Inferior parietal cortex (tissue), 1 donor: ENCODE measurements at regions not wholly inside any gene's neighbourhood (a gene's known extent, or its start where the extent isn't known, plus 50 kb on each side); places are given as distances from the start of the nearest gene placed in this dataset.
A peak's percentile ranks its signal among the peaks of the same experiment; 100 is the strongest.

Source experiments
- DNase-seq: peaks from one replicate; pipeline ENCODE4 v3.0.0-alpha.2; 2016; ENCODE audit errors: extremely low spot score

DNA sequence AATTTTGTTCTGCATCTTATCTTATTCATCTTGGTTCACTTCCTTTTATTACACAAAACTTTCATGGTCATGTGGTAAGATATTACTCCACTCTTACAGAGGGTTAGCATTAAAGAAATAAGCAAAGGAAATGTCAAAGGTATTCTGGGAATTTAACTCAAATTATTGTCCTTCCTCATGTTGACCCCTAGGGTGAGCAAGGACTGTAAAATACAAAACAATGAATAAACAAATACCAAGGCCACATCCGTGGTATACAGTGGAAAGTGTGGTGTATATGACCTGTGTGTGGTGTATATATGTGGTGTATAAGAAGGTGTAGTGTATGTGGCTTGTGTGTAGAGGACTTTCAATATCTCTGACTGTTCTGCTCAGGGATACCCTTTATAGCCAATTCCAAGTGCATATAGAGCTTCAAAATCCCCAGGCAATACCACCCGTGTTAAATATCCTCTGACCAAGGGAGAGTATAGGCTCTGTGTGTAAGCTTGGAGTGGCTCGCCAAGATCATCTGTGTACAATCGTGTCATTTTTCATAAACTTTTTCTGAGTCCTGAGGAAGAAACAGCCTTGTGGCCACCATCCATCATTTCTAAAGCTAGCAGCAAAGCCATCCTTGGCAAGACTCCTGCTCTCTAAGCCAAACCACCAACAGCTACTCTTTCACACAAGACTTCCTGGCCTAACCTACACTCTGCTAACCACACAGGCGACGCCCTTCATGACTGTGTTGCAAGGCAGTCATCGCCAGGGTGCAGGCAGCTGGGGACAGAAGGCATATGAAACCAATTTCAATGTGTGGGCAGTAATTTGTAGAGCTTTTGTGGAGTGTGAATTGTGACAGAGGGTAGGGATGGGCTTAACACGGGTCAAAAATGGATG is 548.0 kb downstream of the ETS1 start:
- no peak for DNase-seq

GRCh38 chr11:128036556-128037093 is 550.7 kb downstream of the ETS1 start:
- no peak for DNase-seq

DNA sequence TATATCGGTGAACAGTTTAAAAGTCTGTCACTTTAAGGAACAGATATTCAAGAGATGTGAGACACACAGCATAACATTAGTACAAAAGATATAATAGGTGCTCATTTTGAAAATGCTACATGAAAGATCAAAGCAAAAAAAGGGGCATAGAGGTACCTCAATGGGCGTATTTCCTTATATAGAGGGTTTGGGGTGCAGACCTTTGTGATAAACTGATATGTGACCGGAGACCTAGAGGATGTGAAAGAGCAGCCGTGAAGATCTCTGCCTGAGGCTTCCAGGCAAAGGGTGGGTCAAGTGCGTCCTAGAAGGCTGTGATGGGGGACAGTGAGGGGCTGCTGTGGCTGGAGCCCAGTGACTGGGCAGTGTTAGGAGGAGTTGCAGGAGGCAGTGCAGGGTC is 551.4 kb downstream of the ETS1 start:
- no peak for DNase-seq

- DNase-seq: peak; percentile 72
Observed at GRCh38 chr11:128031538-128032134, 555.7 kb downstream of the ETS1 start.

GRCh38 chr11:128029219-128029722 is 558.1 kb downstream of the ETS1 start:
- DNase-seq: no peak

DNA sequence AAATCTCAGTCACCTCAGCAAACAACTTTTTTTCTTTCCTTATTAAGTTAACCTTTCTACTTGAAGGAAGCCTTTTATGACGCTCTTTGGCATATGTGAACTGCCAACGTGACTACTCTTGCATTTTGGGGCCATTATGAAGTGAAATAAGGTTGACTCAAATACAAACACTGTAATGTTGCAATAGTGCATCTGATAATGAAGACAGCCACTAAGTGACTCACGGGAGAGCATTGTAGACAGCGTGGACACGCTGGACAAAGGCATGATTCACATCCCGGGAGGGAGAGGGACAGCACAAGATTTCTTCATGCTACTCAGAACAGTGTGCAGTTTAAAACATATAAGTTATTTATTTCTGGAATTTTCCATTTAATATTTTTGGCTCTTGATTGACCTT is 560.8 kb downstream of the ETS1 start:
- no peak for DNase-seq

DNA sequence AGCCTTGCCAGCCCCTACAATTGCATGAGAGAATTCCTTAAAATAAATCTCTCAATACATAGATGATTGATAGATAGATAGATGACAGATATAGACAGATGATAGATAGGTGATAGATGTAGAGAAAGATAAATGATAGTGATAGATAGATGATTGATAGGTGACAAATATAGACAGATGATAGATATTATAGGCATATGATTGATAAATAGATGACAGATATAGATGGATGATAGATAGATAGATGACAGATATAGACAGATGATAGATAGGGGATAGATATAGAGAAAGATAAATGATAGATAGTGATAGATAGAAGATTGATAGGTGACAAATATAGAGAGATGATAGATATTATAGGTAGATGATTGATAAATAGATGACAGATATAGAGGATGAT is 564.6 kb downstream of the ETS1 start:
- DNase-seq: no peak

- DNase-seq: no peak
Observed at GRCh38 chr11:128022007-128022368, 565.4 kb downstream of the ETS1 start.

DNA sequence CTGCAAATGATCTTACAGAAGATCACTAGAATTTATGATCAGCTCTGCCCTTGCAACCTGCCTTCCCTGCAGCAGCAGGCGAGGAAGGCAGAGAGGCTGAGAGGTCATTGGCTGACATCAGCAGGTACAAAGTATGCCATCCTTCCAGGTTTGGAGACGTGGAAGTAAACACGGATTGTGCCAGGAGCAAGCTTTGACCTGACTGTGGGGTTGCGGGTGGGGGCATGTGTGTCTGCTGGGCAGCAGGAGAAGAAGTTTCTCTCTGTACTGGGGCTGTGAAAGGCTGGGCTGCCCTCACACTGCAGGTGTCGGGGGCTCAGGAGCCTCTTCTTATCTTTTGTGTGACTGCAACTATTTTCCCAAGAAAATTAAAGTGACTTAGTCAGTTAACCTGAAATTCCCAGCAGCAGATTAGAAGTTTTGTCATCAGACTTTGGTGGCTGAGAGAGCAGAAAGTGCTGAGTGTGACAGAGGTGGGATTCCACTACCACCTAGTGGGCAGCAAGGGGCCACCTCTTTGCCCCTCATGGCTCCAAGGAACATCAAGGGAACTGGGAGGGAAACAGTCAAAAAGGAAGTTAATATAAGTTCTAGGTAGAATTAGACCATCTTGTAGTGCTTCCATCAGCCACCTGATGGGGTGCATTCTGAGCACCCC is 565.9 kb downstream of the ETS1 start:
- DNase-seq: no peak

DNA sequence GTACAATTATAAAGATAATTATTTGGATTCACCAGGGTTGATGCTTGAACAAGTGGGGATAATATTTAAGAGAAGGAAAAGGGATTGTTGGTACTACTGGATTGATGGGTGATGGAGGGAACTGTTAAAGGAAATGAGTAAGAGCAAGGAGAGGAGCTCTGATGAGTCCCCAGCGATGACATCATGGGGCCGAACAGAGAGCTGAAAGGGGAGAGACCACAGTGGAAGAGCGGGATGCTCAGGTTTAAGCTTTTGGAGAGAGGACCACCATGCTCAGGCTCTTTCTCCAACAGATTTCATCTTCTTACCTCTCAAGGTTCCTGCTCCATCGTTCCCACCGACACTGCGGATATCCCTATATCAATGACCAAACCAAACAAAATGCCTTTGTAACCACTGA is 568.7 kb downstream of the ETS1 start:
- no peak for DNase-seq

- no peak for DNase-seq
Observed at GRCh38 chr11:128005562-128005961, 581.8 kb downstream of the ETS1 start.

DNA sequence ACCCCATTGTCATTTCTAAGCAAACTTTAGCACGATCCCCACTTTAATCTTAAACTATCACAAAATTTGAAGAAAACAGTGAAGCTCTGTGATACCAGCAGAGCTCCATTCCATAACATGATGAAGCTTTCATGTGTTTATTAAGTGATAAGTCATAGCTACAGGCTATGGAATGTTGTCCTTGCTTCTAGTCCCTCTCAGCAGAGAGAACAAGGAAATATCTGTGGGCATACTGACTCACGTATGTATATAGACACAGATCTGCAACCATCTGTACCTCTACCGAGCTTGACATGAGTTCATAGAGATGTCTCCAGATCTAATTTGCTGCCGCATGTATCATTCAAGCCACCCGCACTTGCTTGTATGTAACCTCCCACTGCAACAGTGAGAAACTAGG is 588.9 kb downstream of the ETS1 start:
- DNase-seq: no peak

- no peak for DNase-seq
Observed at GRCh38 chr11:127997594-127997993, 589.8 kb downstream of the ETS1 start.

GRCh38 chr11:127996825-127997224 is 590.5 kb downstream of the ETS1 start:
- DNase-seq: no peak

DNA sequence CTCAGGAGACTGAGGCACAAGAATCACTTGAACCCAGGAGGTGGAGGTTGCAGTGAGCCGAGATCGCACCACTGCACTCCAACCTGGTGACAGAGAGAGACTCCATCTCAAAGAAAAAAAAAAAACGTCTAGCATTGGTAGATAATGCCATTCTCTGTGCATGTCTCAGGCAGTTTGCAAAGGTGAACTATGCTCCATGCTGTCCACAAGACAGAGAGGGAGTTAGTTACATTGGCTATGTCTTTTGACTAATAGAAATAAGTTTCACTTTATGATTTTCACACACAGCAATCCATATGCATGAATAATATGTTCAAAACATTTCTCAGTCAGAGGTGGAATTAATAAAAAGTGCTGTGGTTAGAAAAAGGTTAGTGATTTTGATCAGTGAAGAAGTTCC is 591.4 kb downstream of the ETS1 start:
- no peak for DNase-seq

- no peak for DNase-seq
Observed at GRCh38 chr11:127994736-127995135, 592.6 kb downstream of the ETS1 start.

- DNase-seq: no peak
Observed at GRCh38 chr11:127993788-127994187, 593.6 kb downstream of the ETS1 start.

DNA sequence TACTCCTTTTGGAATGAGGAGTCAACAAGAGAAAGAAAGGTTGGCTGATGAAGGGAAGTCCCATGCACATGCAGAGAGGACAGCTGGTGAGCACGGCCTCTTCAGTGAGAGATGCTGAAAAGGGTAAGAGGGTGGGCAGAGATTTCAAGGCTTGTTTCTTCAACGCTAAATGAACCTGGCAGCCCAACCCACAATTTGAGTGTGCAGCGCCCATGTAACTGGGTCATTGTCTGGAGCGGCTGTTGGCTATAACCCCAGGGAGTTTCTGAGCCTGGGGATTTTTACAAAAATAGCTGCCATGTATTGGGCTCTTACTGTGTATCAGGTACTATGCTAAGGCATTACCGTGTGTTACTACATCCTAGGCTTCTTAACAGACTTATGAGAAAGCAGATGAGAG is 594.1 kb downstream of the ETS1 start:
- no peak for DNase-seq

DNA sequence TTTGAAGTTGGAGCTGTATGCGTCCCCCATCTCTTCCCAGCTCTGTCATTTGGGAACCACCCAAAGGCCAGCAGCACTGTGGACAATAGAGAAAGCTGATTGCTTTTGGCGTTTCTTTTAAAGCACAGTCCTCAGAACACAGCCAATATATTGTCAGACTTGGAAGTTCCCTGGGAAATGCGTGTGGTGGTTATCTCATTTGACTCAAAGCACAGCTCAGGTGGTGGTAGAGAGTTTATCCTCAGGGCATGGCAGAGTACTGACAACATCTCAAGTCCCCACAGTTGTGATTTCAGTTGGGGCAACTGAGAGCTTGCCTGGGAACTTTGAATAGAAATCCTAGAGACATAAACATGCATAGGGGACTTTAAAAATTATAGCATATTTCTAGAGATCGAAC is 601.3 kb downstream of the ETS1 start:
- no peak for DNase-seq

DNA sequence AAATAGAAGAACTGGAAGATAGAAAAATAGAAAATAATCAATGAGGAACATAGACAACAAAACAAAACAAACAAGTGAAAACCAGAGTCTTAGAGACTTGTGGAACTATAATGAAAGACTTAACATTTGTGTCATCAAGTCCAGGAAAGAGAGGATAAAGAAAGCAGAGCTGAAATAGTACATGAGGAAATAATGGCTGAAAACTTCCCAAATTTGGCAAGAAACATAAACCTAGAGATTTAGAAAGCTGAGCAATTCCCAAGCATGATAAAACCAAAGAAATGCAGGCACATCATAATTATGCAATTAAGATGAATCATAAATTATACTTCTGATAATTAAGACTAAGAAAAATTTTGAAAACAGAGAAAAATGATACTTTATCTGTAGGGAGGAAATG is 614.5 kb downstream of the ETS1 start:
- no peak for DNase-seq

DNA sequence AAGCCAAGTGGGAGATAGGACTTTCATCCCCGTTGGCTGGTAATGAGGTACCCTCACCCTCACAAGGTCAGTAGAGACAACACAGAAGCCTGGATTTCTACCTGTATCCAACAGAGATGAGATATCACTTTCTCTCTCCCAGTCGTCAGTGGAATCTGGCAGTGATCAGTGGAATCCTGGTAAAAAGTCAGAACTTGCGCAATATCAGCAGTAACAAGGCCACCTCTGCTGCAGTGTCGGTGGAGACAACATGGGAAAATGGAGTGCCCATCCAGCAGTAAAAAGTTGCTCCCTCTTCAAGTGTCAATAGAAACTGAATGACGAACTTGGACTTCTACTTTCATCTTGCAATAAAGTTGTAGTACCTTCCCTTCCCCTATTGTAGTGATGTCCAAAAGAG is 615.9 kb downstream of the ETS1 start:
- DNase-seq: no peak

- no peak for DNase-seq
Observed at GRCh38 chr11:127966821-127967220, 620.5 kb downstream of the ETS1 start.
